HEK293T (cell line): ENCODE measurements at regions not wholly inside any gene's neighbourhood (a gene's known extent, or its start where the extent isn't known, plus 50 kb on each side); places are given as distances from the start of the nearest gene placed in this dataset.
"Not testable (repeated sequence)": the region's sequence is repeated elsewhere in the genome, so short reads cannot be mapped to it uniquely, and the experiment has no call there.

Source experiments
- CTCF ChIA-PET: fragments of 350-600 bp; formaldehyde crosslinking; extraction: SDS; loops from one replicate; lab custom pipeline; 2021; ENCODE audit warnings: antibody characterized with exemption, inconsistent platforms; lab: Yijun Ruan, JAX
- POLR2A ChIA-PET: fragments of 350-600 bp; formaldehyde crosslinking; extraction: SDS; loops from one replicate; lab custom pipeline; 2020; ENCODE audit warnings: antibody characterized with exemption, inconsistent platforms; lab: Yijun Ruan, JAX
- DNase-seq: peaks from one replicate; pipeline ENCODE4 v3.0.0; 2012; ENCODE audit warnings: mixed read lengths; ENCODE audit errors: extremely low spot score
- ARNT ChIP-seq: fragments of 450-650 bp; IDR thresholded peaks from 2 replicates; pipeline ENCODE4 v1.6.1; 2017; ENCODE audit warnings: mild to moderate bottlenecking
- BHLHE40 ChIP-seq: fragments of 450-650 bp; IDR thresholded peaks from 2 replicates; pipeline ENCODE4 v1.6.1; 2016; ENCODE audit warnings: mild to moderate bottlenecking, moderate library complexity, borderline replicate concordance
- CTBP1 ChIP-seq: fragments of 450-650 bp; IDR thresholded peaks from 2 replicates; pipeline ENCODE4 v1.6.1; 2016; ENCODE audit warnings: borderline replicate concordance
- ELF4 ChIP-seq: fragments of 450-650 bp; IDR thresholded peaks from 2 replicates; pipeline ENCODE4 v1.6.1; 2017; ENCODE audit warnings: antibody characterized with exemption
- FOXA1 ChIP-seq: fragments of 450-650 bp; IDR thresholded peaks from 2 replicates; pipeline ENCODE4 v1.6.1; 2016; ENCODE audit warnings: mild to moderate bottlenecking
- FOXK2 ChIP-seq: fragments of 450-650 bp; IDR thresholded peaks from 2 replicates; pipeline ENCODE4 v1.6.1; 2016; ENCODE audit warnings: mild to moderate bottlenecking
- FOXM1 ChIP-seq: fragments of 450-650 bp; IDR thresholded peaks from 2 replicates; pipeline ENCODE4 v1.6.1; 2017; ENCODE audit warnings: mild to moderate bottlenecking, borderline replicate concordance
- HDGF ChIP-seq: fragments of 450-650 bp; IDR thresholded peaks from 2 replicates; pipeline ENCODE4 v1.6.1; 2017; ENCODE audit warnings: antibody characterized with exemption, borderline replicate concordance
- L3MBTL2 ChIP-seq: fragments of 450-650 bp; conservative IDR thresholded peaks from 2 replicates; pipeline ENCODE4 v1.6.1; 2016; ENCODE audit warnings: mild to moderate bottlenecking
- LEF1 ChIP-seq: fragments of 450-650 bp; IDR thresholded peaks from 2 replicates; pipeline ENCODE4 v1.6.1; 2017; ENCODE audit warnings: mild to moderate bottlenecking, borderline replicate concordance
- NFRKB ChIP-seq: fragments of 450-650 bp; IDR thresholded peaks from 2 replicates; pipeline ENCODE4 v1.6.1; 2016; ENCODE audit warnings: mild to moderate bottlenecking, moderate library complexity
- PKNOX1 ChIP-seq: fragments of 450-650 bp; IDR thresholded peaks from 2 replicates; pipeline ENCODE4 v1.6.1; 2016
- SP1 ChIP-seq: fragments of 450-650 bp; IDR thresholded peaks from 2 replicates; pipeline ENCODE4 v1.6.1; 2017
- SUZ12 ChIP-seq: fragments of 450-650 bp; IDR thresholded peaks from 2 replicates; pipeline ENCODE4 v1.6.1; 2016; ENCODE audit warnings: mild to moderate bottlenecking
- TARDBP ChIP-seq: fragments of 450-650 bp; IDR thresholded peaks from 2 replicates; pipeline ENCODE4 v1.6.1; 2016
- ZNF384 ChIP-seq: fragments of 450-650 bp; IDR thresholded peaks from 2 replicates; pipeline ENCODE4 v1.6.1; 2016

GRCh38 chr2:17195016-17195415, 323.2 kb downstream of the RAD51AP2 start:
- ChIA-PET CTCF (no interaction called here), POLR2A (no interaction called here)
- no peak for TF ChIP-seq FOXK2
- no peak for TF ChIP-seq FOXM1
- no peak for TF ChIP-seq ZNF384
- no peak for TF ChIP-seq FOXA1
- no peak for TF ChIP-seq BHLHE40
- no peak for TF ChIP-seq CTBP1
- TF ChIP-seq ELF4 = no peak
- no peak for TF ChIP-seq LEF1
- TF ChIP-seq NFRKB = no peak
- no peak for DNase-seq

DNA sequence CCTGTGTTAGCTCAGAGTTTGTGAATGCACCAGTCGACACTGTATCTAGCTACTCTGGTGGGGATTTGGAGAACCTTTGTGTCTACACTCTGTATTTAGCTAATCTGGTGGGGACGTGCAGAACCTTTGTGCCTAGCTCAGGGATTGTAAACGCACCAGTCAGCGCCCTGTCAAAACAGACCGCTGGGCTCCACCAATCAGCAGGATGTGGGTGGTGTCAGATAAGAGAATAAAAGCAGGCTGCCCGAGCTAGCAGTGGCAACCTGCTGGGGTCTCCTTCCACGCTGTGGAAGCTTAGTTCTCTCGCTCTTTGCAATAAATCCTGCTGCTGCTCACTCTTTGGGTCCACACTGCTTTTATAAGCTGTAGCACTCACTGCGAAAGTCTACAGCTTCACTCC, 324.2 kb downstream of the RAD51AP2 start:
- ChIA-PET POLR2A (no interaction called here), CTCF (no interaction called here)
- DNase-seq = no peak
- TF ChIP-seq CTBP1 (no peak), TARDBP (no peak), LEF1 (no peak), SP1 (no peak)

DNA sequence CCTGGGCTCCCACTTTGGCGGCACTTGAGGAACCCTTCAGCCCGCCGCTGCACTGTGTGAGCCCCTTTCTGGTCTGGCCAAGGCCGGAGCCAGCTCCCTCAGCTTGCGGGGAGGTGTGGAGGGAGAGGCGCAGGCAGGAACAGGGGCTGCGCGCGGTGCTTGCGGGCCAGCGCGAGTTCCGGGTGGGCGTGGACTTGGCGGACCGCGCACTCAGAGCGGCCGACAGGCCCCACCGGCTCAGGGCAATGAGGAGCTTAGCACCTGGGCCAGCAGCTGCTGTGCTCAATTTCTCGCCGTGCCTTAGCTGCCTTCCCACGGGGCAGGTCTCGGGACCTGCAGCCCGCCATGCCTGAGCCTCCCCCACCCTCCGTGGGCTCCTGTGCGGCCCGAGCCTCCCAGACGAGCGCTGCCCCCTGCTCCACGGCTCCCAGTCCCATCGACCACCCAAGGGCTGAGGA, 324.8 kb downstream of the RAD51AP2 start:
- POLR2A ChIA-PET, CTCF ChIA-PET, DNase-seq: not testable (repeated sequence)

DNA sequence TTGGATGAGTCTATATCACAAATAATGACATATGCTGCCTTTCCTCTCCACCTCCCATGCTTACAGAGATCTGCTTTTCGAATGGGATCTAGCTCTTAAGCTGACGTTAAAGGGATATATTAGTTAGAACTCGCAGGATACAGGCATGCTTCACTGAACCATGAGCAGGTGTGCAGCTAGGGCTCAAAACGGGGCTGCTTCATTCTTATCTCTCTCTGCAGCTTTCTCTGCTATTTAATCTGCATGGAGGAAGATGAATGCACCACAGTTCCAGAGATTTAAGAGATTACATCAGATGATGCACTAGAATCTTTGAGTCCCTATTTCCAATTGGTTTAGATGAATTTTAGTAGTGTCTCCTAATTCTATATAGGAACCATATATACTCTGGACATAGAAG, 327.0 kb downstream of the RAD51AP2 start:
- DNase-seq = no peak
- TF ChIP-seq TARDBP (no peak), ARNT (no peak), FOXM1 (no peak), ELF4 (no peak), HDGF (no peak), SUZ12 (no peak), FOXK2 (no peak), PKNOX1 (no peak)
- CTCF ChIA-PET = no interaction called here
- POLR2A ChIA-PET = no interaction called here

DNA sequence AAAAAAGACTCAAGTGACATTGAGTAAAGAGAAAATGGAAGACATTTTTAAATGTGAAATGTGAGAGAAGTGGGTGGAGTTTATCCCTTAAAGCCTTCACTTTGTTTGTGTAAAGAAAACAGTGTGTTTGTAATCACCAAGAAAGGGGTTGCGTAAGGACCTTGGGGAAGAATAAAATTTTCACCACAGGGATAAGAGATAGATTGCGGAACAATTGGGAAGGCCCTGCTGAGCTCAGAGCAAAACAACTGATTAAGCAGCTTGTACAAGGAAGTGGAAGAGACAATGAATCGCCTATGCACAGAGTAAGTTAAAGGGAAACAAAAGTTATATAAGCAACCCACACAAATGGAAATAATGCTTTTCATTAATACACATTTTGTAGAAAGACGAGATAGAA, 327.7 kb downstream of the RAD51AP2 start:
- TF ChIP-seq HDGF = no peak
- TF ChIP-seq SUZ12 = no peak
- no peak for TF ChIP-seq PKNOX1
- no peak for TF ChIP-seq FOXA1
- no peak for TF ChIP-seq ARNT
- no peak for TF ChIP-seq ZNF384
- no peak for TF ChIP-seq ELF4
- no peak for TF ChIP-seq SP1
- no peak for TF ChIP-seq FOXK2
- TF ChIP-seq CTBP1 = no peak
- TF ChIP-seq NFRKB = no peak
- ChIA-PET CTCF (no interaction called here), POLR2A (no interaction called here)
- DNase-seq = no peak

DNA sequence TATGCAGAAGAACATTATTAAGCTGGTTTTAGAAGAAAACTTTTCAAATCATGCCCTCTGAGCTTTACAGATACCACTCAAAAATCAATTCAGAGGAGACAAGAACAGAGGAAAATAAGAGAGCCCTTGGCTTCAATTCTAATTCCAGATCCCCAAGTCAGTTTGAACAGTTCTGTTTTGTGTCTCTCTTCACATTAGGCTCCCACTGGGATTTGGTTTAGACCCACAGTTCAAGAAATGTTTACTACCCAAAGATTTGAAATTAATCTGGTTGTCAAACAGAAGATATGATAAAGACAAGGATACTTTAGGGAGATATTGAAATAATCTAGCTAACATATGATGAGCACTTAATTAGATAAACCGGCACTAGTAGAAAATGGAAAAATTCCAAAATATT, 329.5 kb downstream of the RAD51AP2 start:
- TF ChIP-seq NFRKB (no peak), SUZ12 (no peak), L3MBTL2 (no peak), TARDBP (no peak), FOXM1 (no peak), LEF1 (no peak), FOXK2 (no peak), BHLHE40 (no peak), ZNF384 (no peak), ELF4 (no peak), SP1 (no peak), FOXA1 (no peak), HDGF (no peak), CTBP1 (no peak), PKNOX1 (no peak), ARNT (no peak)
- no peak for DNase-seq
- ChIA-PET CTCF (no interaction called here), POLR2A (no interaction called here)

DNA sequence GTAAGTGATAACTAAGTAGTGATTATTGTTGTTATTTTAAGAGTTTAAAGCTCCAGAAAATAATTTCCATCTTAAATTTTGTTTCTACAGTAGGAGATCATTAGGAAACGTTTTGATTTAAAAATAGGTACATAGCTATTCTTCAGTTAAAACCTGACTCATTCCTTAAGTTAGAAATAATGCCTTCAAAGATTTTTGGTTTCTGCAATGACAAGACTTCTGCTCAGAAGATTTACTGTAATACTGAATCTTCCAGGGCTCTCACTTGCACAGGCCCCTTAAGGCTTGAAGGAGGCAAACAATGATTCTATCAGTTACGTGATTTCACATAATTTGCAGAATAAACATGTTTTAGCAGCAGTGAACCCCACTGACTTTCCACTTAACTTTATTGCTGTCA, 333.7 kb downstream of the RAD51AP2 start:
- CTCF ChIA-PET = interaction anchor here (1.1 kb wide), 1 partner anchor 13 kb away, joined by 4 read pairs; no protein-coding TSS in a partner anchor
- DNase-seq = no peak
- TF ChIP-seq SP1 = no peak
- TF ChIP-seq SUZ12 = no peak
- TF ChIP-seq HDGF = no peak
- TF ChIP-seq ARNT = no peak
- no peak for TF ChIP-seq ZNF384
- TF ChIP-seq BHLHE40 = no peak
- no peak for TF ChIP-seq TARDBP
- no peak for TF ChIP-seq FOXM1
- TF ChIP-seq L3MBTL2 = no peak
- TF ChIP-seq FOXA1 = no peak
- no peak for TF ChIP-seq LEF1
- TF ChIP-seq ELF4 = no peak
- no peak for TF ChIP-seq NFRKB
- TF ChIP-seq FOXK2 = no peak
- no peak for TF ChIP-seq PKNOX1
- no peak for TF ChIP-seq CTBP1
- POLR2A ChIA-PET = no interaction called here
